ENCODE measurements at regions not wholly inside any gene's neighbourhood (a gene's known extent, or its start where the extent isn't known, plus 50 kb on each side); places are given as distances from the start of the nearest gene placed in this dataset.

DNA sequence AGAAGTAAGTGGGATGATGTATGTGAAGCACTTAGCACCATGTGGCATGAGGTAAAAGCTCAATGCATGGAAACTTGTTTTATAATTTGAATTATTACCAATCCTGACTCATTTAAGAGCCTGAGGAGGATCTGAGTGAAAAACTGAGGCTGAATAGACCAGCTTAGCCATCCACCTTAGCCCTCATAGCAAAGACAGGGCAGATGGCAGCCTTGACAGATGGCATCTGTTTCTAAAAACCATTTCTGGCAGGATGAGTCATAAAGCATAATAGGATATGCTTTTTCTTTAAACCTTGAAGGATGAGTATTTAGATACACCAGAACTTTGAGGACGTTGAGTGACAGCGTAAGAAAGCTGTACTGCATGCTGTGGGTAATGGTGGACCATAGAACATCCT is 61.0 kb upstream of the NAV2 start:
- H2AK5ac ChIP-seq (ENCODE audit: low read depth, low read length), result no peak overlapping the region
- H2BK15ac ChIP-seq (ENCODE audit: low read length), result no peak overlapping the region
- H3K79me2 ChIP-seq (ENCODE audit: control insufficient read depth in 1 of 2, insufficient read depth in 2 of 2, low read length in 2 of 2), result no peaks in the 10 kb centered on the region
- H3K9ac ChIP-seq (replicated peaks in 1 of 4; ENCODE audit: extremely low read depth in 1 of 4, low read depth in 3 of 4, low read length in 3 of 4), result no peak overlapping the region
- DNase-seq (ENCODE audit: low read depth in 1 of 2, low spot score in 2 of 2) (no peak), FAIRE-seq (no peak)
- H4K8ac ChIP-seq (ENCODE audit: extremely low read depth, insufficient read depth, low read length), result no peak overlapping the region
- no peak overlapping the region for H3K14ac ChIP-seq (ENCODE audit: insufficient read length)
- no peak overlapping the region for H3K27ac ChIP-seq (ENCODE audit: low read depth, low read length)
- no peak overlapping the region for H2AFZ ChIP-seq (ENCODE audit: low read length)
- no peak overlapping the region for H2BK12ac ChIP-seq (ENCODE audit: low read depth, low read length)
- no peaks in the 10 kb centered on the region for H4K20me1 ChIP-seq (replicated peaks in 1 of 2; ENCODE audit: control insufficient read depth in 1 of 2, insufficient read depth in 2 of 2, low read length in 2 of 2)
- H3K23ac ChIP-seq (ENCODE audit: insufficient read length), result no peak overlapping the region
- H3K27me3 ChIP-seq (replicated peaks in 1 of 4; ENCODE audit: control insufficient read depth in 3 of 4, extremely low read depth in 1 of 4, insufficient read depth in 3 of 4, low read length in 3 of 4), result no peaks in the 10 kb centered on the region
- no peak overlapping the region for H3K4me2 ChIP-seq (ENCODE audit: insufficient read depth in 1 of 2, low read depth in 2 of 2, low read length in 2 of 2)
- no peak overlapping the region for H2BK20ac ChIP-seq (ENCODE audit: low read length)
- CTCF ChIA-PET (ENCODE audit: partially characterized antibody), result interaction anchor here (0.6 to 3.7 kb wide), 8 partner anchors 10 to 251 kb away, joined by 3 to 15 read pairs (median 4); no protein-coding TSS in a partner anchor
- no peak overlapping the region for H3K4me3 ChIP-seq (ENCODE audit: extremely low read depth in 1 of 4, insufficient read depth in 2 of 4, low read depth in 3 of 4, low read length in 4 of 4)
- H3K79me1 ChIP-seq (ENCODE audit: low read depth, low read length), result no peaks in the 10 kb centered on the region
- H3K9me3 ChIP-seq (ENCODE audit: insufficient read depth in 2 of 2, low read depth in 1 of 2, low read length in 1 of 2), result no peaks in the 10 kb centered on the region
- POLR2A ChIA-PET (ENCODE audit: partially characterized antibody), result no interaction called here
- no peak for TF ChIP-seq MAFK (IDR thresholded peaks at IDR 0.05; ENCODE audit: low read depth, low read length)
- no peak for TF ChIP-seq SIX5 (IDR thresholded peaks at IDR 0.05; ENCODE audit: low read depth, low read length)
- TF ChIP-seq MAX (IDR thresholded peaks at IDR 0.05), result no peak
- TF ChIP-seq SP2 (IDR thresholded peaks at IDR 0.05; ENCODE audit: low read length), result no peak
- TF ChIP-seq CTBP2 (IDR thresholded peaks at IDR 0.05; ENCODE audit: borderline replicate concordance, insufficient read depth, insufficient read length, low read length), result no peak
- no peak for TF ChIP-seq FOSL1 (IDR thresholded peaks at IDR 0.05; ENCODE audit: insufficient read depth, low read depth, low read length)
- no peak for TF ChIP-seq SP4 (IDR thresholded peaks at IDR 0.05; ENCODE audit: low read length)
- no peak for TF ChIP-seq NANOG (IDR thresholded peaks at IDR 0.05; ENCODE audit: insufficient read depth, low read depth, low read length, poor library complexity, severe bottlenecking)
- H3K36me3 ChIP-seq (ENCODE audit: control insufficient read depth in 2 of 4, insufficient read depth in 4 of 4, low read length in 3 of 4), result no peaks in the 10 kb centered on the region
- no peak overlapping the region for H3K18ac ChIP-seq (ENCODE audit: extremely low read depth, low read length)
- no peaks in the 10 kb centered on the region for H3K23me2 ChIP-seq (ENCODE audit: low read depth, low read length)
- no peak overlapping the region for H4K5ac ChIP-seq (ENCODE audit: insufficient read length, low read depth, low read length)
- H3K4me1 ChIP-seq (replicated peaks in 1 of 4; ENCODE audit: control insufficient read depth in 3 of 4, insufficient read depth in 4 of 4, low read length in 3 of 4), result no peaks in the 10 kb centered on the region
- 89% methylated on average over 2 of the region's 2 CpGs; no CpG with 5 or more reads in 1 of the 2 experiments for WGBS, 2 experiments (ENCODE audit: extremely low coverage in 1 of 2, insufficient coverage in 1 of 2, insufficient read length in 1 of 2, insufficient replicate concordance in 2 of 2, low coverage in 1 of 2, low lambda C conversion rate in 2 of 2, missing lambda C conversion rate in 1 of 2)
- no peak overlapping the region for H3K56ac ChIP-seq (replicated peaks; ENCODE audit: insufficient read length, low read depth, low read length)
- H2BK5ac ChIP-seq (ENCODE audit: low read depth, low read length), result no peak overlapping the region
- H3K4ac ChIP-seq (replicated peaks; ENCODE audit: insufficient read length, low read depth, low read length), result no peak overlapping the region
- H2BK120ac ChIP-seq (replicated peaks; ENCODE audit: low read depth, low read length), result no peak overlapping the region
- no peak overlapping the region for H4K91ac ChIP-seq (replicated peaks; ENCODE audit: insufficient read length, low read length)
